Fibroblast of mammary gland (primary cell): ENCODE measurements at regions not wholly inside any gene's neighbourhood (a gene's known extent, or its start where the extent isn't known, plus 50 kb on each side); places are given as distances from the start of the nearest gene placed in this dataset.

ENCODE experiments used
- DNase-seq: peaks from one replicate; pipeline ENCODE4 v3.0.0-alpha.2; 2010; ENCODE audit warnings: low read depth
- H3K4me3 ChIP-seq: 2 replicates; pipeline ENCODE4 v1.5.1; 2011; ENCODE audit warnings: low read depth, mild to moderate bottlenecking, low read length, moderate library complexity; ENCODE audit not compliant: control insufficient read depth
- TF ChIP-seq, protein P1 (sequence below): conservative IDR thresholded peaks from 2 replicates; pipeline ENCODE4 v1.5.1; 2011; ENCODE audit warnings: low read depth, low read length, inconsistent platforms; ENCODE audit not compliant: control insufficient read depth, insufficient read depth

DNA sequence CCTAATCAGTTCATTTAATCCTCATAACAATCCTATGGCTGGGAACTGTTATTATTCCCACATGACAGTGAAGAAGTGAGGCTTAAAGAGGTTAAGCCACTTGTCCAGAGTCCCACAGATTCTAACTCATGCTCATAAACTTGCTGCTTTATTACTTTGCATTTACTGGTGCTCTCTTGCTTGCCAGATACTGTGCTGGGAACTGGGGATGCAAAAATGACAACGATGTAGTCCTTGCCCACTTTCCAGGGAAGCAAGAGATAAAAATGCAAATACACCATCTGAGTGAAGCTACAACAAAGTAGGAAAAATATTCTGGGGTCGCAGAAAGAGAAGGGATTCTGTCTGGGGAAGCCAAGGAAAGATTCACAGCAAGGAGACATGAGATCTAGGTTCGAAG, 335.0 kb downstream of the VPS13C start:
- no peak for DNase-seq
- TF ChIP-seq, protein P1, sequence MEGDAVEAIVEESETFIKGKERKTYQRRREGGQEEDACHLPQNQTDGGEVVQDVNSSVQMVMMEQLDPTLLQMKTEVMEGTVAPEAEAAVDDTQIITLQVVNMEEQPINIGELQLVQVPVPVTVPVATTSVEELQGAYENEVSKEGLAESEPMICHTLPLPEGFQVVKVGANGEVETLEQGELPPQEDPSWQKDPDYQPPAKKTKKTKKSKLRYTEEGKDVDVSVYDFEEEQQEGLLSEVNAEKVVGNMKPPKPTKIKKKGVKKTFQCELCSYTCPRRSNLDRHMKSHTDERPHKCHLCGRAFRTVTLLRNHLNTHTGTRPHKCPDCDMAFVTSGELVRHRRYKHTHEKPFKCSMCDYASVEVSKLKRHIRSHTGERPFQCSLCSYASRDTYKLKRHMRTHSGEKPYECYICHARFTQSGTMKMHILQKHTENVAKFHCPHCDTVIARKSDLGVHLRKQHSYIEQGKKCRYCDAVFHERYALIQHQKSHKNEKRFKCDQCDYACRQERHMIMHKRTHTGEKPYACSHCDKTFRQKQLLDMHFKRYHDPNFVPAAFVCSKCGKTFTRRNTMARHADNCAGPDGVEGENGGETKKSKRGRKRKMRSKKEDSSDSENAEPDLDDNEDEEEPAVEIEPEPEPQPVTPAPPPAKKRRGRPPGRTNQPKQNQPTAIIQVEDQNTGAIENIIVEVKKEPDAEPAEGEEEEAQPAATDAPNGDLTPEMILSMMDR = no peak
- no peak overlapping the region for H3K4me3 ChIP-seq

DNA sequence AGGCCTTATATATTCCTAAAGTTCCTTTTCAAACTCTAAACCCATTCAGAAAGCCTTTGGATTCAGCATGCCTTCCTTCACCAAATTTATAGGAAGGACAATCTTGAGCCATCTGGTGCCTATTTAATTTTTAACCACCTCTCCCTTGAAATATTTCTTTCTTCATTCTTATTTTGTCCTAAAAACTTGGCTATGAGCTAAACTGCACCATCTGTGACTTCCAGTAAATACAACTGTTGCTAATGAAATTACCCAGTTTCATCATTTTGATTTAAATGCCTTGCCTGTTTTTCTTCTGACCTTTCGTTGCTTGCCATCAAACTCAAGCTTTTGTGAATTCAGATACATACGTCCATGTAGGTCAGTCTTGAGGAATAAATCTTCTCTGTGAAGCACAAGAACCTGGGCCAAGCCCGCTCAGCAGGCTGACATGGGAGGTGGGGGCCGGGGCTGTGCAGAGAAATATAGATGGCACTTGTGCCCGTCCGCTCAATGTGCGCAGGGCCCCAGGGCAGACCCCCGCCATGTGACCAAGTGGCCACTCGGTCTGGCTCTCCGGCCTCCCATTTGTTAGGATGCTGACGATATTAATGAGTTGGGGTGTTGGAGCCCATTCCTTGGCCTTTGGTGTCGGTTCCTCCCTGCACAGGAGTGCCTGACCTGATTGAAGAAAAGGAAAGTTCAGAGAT, 335.9 kb downstream of the VPS13C start:
- DNase-seq = no peak
- H3K4me3 ChIP-seq = no peak overlapping the region
- TF ChIP-seq, protein P1 = no peak

DNA sequence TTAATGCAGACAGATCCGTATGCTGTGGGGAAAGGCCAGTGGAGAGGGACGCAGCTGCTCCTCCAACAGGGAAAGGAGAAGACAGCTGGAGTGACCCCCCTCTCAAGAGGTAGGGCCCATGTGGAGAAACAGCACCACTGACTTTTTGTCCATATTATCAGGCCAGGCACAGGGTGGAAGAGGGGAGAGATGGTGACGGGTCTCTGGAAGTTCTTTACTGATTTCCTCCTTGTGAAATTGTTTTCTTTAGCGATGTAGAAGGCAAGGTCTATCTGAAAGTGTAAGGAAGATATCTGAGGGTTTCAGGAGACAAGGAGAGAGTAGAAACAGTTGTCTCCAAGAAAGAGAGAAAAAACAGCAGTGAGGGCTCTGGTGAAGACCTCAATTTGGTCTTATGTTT, 338.8 kb downstream of the VPS13C start:
- TF ChIP-seq, protein P1 = no peak
- DNase-seq = no peak

DNA sequence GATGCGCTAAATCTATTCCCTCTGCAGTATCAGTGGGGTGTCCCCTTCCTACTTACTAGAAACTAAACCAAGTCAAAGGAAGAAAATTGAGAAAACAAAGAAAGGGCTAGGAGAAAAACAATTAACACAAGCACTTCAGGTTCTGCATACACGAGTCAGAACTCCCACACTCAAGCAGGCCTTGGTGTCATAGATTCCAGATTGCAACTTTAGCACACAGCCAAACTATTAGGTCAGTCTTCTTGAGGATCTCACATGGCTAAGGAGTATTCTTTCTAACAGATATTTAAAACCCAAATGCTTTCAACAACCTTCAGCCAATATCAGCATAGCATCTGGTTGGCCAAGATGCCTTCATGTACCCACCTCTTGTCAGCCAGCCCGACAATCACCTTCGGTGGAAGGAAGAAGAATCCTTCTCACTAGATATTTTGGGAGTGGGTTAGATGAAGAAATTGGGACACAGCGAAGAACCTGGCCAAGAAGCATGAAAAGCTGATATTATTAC, 340.0 kb downstream of the VPS13C start:
- peak; percentile 41 for DNase-seq
- no peak overlapping the region for H3K4me3 ChIP-seq
- TF ChIP-seq, protein P1 = no peak

More for the DNA sequence above, 338.8 kb downstream of the VPS13C start:
- no peak overlapping the region for H3K4me3 ChIP-seq

DNA sequence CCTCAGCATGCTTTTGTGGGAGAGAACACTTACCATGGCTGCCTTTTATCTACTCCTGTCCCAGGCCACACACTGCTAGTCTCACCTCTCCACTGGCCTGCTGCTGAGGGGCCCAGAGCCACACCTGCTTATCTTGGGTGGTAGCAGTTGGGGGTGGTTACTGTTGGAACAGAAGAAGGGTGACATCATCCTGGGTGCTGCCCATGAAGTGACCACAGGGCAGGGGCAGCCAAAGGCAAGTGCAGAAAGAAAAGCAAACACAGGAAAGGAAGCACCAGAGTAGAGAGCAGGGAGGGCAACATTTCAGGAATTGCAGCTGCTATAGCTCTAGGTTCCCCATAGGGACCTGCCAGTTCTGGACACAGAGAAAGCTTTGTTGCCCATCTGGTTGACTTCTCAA, 345.2 kb downstream of the VPS13C start:
- DNase-seq = peak; percentile 48

DNA sequence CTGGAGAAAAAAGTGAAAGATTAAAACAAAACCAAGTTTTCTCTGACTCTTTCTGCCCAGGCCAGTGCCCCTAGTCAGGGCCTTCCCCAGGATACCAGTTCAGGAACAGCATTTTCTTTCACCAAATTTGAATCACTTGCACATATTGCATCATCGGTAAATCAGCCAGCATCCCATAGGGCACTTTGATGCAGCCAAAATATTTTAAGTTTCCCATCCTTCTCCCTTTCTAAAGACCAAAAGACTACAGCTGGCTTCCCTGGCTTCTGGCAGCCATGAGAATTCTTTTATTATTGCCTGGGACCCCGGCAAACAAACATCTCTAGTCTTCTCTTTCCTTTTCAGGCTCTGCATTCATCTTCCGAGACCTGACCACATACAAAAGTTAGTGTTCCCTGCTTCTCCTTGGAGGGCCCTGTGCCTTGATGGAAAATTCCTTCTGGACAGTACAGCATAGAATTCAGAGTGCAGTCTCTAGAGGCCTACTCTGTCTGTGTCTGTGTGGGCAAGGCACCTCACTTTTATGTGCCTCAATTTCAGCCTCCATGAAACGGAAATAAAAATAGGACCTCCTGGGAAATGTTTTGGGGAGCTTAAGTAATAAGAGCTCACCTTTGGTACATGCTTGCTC, 348.0 kb downstream of the VPS13C start:
- H3K4me3 ChIP-seq = no peak overlapping the region
- TF ChIP-seq, protein P1 = no peak
- no peak for DNase-seq

More for the DNA sequence above, 345.2 kb downstream of the VPS13C start:
- no peak overlapping the region for H3K4me3 ChIP-seq
- TF ChIP-seq, protein P1 = no peak
